ENCODE measurements at regions not wholly inside any gene's neighbourhood (a gene's known extent, or its start where the extent isn't known, plus 50 kb on each side); places are given as distances from the start of the nearest gene placed in this dataset.

GRCh38 chr12:30019366-30020140, 235.8 kb upstream of the TMTC1 start:
- no peaks in the 10 kb centered on the region for H3K27me3 ChIP-seq (ENCODE audit: control insufficient read depth, extremely low read depth, insufficient read depth, low read length)
- dilution Hi-C loops (cut with MboI; ENCODE audit: extremely low pct_ligation_motif_present, low sequenced_read_pairs), result no loop called here

DNA sequence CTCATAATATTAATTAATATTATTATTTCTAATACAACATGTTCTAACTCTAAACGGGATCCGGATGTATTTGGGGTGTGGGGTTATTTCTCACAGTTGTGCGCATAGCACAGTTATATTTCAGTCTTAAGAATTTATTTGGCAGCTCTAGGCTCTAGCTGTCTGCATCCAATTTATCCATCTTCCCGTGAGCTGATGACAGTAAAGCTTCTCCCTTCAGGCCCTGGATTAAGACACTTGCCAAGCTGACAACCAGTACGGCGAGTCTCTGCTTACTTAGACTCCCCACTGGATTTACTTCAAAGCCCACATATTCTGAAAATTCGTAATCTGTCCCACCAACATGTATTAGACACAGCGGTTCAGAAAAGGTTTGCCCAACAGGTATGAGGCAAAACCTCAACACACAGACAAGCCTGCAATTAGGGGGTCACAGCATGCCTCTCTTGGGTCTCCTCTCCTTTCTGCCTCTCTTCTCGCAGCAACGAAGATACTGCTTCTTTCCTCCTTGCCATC, 232.9 kb upstream of the TMTC1 start:
- no peak overlapping the region for H2AFZ ChIP-seq (ENCODE audit: control insufficient read depth, low read length)
- H3K4me1 ChIP-seq (ENCODE audit: control insufficient read depth, extremely low read depth, insufficient read depth, low read length), result no peaks in the 10 kb centered on the region
- FAIRE-seq (no peak), DNase-seq (ENCODE audit: low read depth, low spot score) (no peak)
- H3K9me1 ChIP-seq (ENCODE audit: control insufficient read depth, extremely low read depth, insufficient read depth, low read length), result no peaks in the 10 kb centered on the region
- no peaks in the 10 kb centered on the region for H3K9me3 ChIP-seq (ENCODE audit: control insufficient read depth, low read depth, low read length)
- no peak overlapping the region for H3K4me2 ChIP-seq (ENCODE audit: control insufficient read depth, extremely low read depth, insufficient read depth, low read depth, low read length)
- H3K79me2 ChIP-seq (ENCODE audit: control insufficient read depth, insufficient read depth, low read length), result no peaks in the 10 kb centered on the region
- H3K4me3 ChIP-seq (ENCODE audit: control insufficient read depth in 2 of 3, extremely low read depth in 1 of 3, insufficient read depth in 2 of 3, low read depth in 1 of 3, low read length in 3 of 3), result no peak overlapping the region
- dilution Hi-C loops (cut with MboI; ENCODE audit: extremely low pct_ligation_motif_present, low sequenced_read_pairs), result no loop called here
- H4K20me1 ChIP-seq (ENCODE audit: control insufficient read depth, extremely low read depth, insufficient read depth, low read length), result no peaks in the 10 kb centered on the region
- H3K9ac ChIP-seq (ENCODE audit: control insufficient read depth, extremely low read depth, insufficient read depth, low read length), result no peak overlapping the region
- H3K27ac ChIP-seq (ENCODE audit: control insufficient read depth, insufficient read depth, low read length), result no peak overlapping the region
- H3K27me3 ChIP-seq (ENCODE audit: control insufficient read depth, extremely low read depth, insufficient read depth, low read length), result no peaks in the 10 kb centered on the region
- TF ChIP-seq CTCF (optimal IDR thresholded peaks at IDR 0.05 in 1 of 3, IDR thresholded peaks at IDR 0.05 in 1 of 3, conservative IDR thresholded peaks at IDR 0.05 in 1 of 3; ENCODE audit: extremely low read depth in 1 of 3, insufficient read depth in 2 of 3, low read length in 3 of 3), result no peak
- TF ChIP-seq EZH2 (IDR thresholded peaks at IDR 0.05; ENCODE audit: low read length), result no peak
- no peaks in the 10 kb centered on the region for H3K36me3 ChIP-seq (ENCODE audit: control insufficient read depth in 2 of 2, extremely low read depth in 1 of 2, insufficient read depth in 2 of 2, low read length in 2 of 2)

More at GRCh38 chr12:30019366-30020140, 235.8 kb upstream of the TMTC1 start:
- Histone ChIP-seq H3K79me2 (ENCODE audit: control insufficient read depth, insufficient read depth, low read length) (no peaks in the 10 kb centered on the region), H3K4me3 (ENCODE audit: control insufficient read depth in 2 of 3, extremely low read depth in 1 of 3, insufficient read depth in 2 of 3, low read depth in 1 of 3, low read length in 3 of 3) (no peak overlapping the region), H3K36me3 (ENCODE audit: control insufficient read depth in 2 of 2, extremely low read depth in 1 of 2, insufficient read depth in 2 of 2, low read length in 2 of 2) (no peaks in the 10 kb centered on the region), H4K20me1 (ENCODE audit: control insufficient read depth, extremely low read depth, insufficient read depth, low read length) (no peaks in the 10 kb centered on the region), H3K4me2 (ENCODE audit: control insufficient read depth, extremely low read depth, insufficient read depth, low read depth, low read length) (no peak overlapping the region), H3K9me1 (ENCODE audit: control insufficient read depth, extremely low read depth, insufficient read depth, low read length) (no peaks in the 10 kb centered on the region), H3K9ac (ENCODE audit: control insufficient read depth, extremely low read depth, insufficient read depth, low read length) (no peak overlapping the region), H2AFZ (ENCODE audit: control insufficient read depth, low read length) (no peak overlapping the region), H3K27ac (ENCODE audit: control insufficient read depth, insufficient read depth, low read length) (no peak overlapping the region), H3K9me3 (ENCODE audit: control insufficient read depth, low read depth, low read length) (no peaks in the 10 kb centered on the region), H3K4me1 (ENCODE audit: control insufficient read depth, extremely low read depth, insufficient read depth, low read length) (no peaks in the 10 kb centered on the region)
- TF ChIP-seq CTCF (optimal IDR thresholded peaks at IDR 0.05 in 1 of 3, IDR thresholded peaks at IDR 0.05 in 1 of 3, conservative IDR thresholded peaks at IDR 0.05 in 1 of 3; ENCODE audit: extremely low read depth in 1 of 3, insufficient read depth in 2 of 3, low read length in 3 of 3), result no peak
- TF ChIP-seq EZH2 (IDR thresholded peaks at IDR 0.05; ENCODE audit: low read length), result no peak
- no peak for DNase-seq (ENCODE audit: low read depth, low spot score)
- no peak for FAIRE-seq

Data from keratinocyte (primary cell).